ENCODE measurements at regions not wholly inside any gene's neighbourhood (a gene's known extent, or its start where the extent isn't known, plus 50 kb on each side); places are given as distances from the start of the nearest gene placed in this dataset.

DNA sequence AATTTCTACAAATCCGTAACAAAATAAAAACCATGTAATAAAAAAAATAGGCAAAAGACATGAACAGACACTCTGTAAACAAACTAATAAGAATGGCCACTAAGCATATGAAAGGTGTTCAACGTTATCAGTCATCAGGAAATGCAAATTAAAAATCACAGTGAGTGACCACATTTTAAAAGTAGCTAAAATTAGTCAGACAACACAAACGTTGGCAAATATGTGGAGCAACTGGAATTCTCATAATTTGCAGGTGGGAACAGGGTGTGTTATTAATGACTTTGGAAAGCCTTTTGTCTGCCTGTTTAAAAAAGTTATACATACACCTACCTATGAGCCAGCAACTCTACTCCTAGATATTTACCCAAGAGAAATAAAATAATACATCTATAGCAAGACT lies 164.4 kb downstream of the RMI1 start:
- FAIRE-seq, result no peak
- no peak for DNase-seq (ENCODE audit: low read depth, low spot score)
- no peaks in the 10 kb centered on the region for H3K9me3 ChIP-seq (replicated peaks; ENCODE audit: control insufficient read depth, insufficient read depth, low read length)
- no peaks in the 10 kb centered on the region for H3K79me2 ChIP-seq (ENCODE audit: control insufficient read depth, insufficient read depth, low read length)
- CTCF ChIA-PET, result interaction anchor here (1.2 to 1.6 kb wide), 2 partner anchors 17 to 28 kb away, joined by 4 to 12 read pairs; no protein-coding TSS in a partner anchor
- TF ChIP-seq FOS (IDR thresholded peaks at IDR 0.05; ENCODE audit: borderline replicate concordance, insufficient read depth, low read length), result no peak
- no peak for TF ChIP-seq POLR2A (IDR thresholded peaks at IDR 0.05; ENCODE audit: low read depth, low read length)
- no peak for TF ChIP-seq POLR2AphosphoS5 (IDR thresholded peaks at IDR 0.05; ENCODE audit: insufficient read depth, low read depth, low read length)
- no peaks in the 10 kb centered on the region for H3K27me3 ChIP-seq (ENCODE audit: control insufficient read depth in 2 of 2, insufficient read depth in 2 of 2, low read length in 2 of 2)
- H3K4me1 ChIP-seq (ENCODE audit: control insufficient read depth, extremely low read depth, insufficient read depth, low read length), result peaks cover 31% of the 10 kb centered on the region
- no peaks in the 10 kb centered on the region for H4K20me1 ChIP-seq (replicated peaks; ENCODE audit: control insufficient read depth, extremely low read depth, insufficient read depth, low read length)
- no peak overlapping the region for H3K4me3 ChIP-seq (replicated peaks in 1 of 3; ENCODE audit: insufficient read depth in 1 of 3, low read depth in 1 of 3, low read length in 3 of 3)
- H3K36me3 ChIP-seq (ENCODE audit: control insufficient read depth in 2 of 2, extremely low read depth in 1 of 2, insufficient read depth in 2 of 2, low read length in 2 of 2), result no peaks in the 10 kb centered on the region
- no peak overlapping the region for H3K27ac ChIP-seq (ENCODE audit: insufficient read depth, low read depth, low read length)
- dilution Hi-C loops (cut with MboI; ENCODE audit: extremely low pct_ligation_motif_present, low sequenced_read_pairs) (no loop called here), intact Hi-C loops (cut with micrococcal nuclease) (no loop called here)
- H3K4me2 ChIP-seq (ENCODE audit: insufficient read depth, low read length), result no peak overlapping the region
- BruUV-seq (replicated peaks), result no TSS peak
- POLR2A ChIA-PET, result no interaction called here
- H3K9me1 ChIP-seq (replicated peaks; ENCODE audit: control insufficient read depth, extremely low read depth, insufficient read depth, low read length), result no peaks in the 10 kb centered on the region
- no peak overlapping the region for H2AFZ ChIP-seq (ENCODE audit: low read depth, low read length)
- no peak overlapping the region for H3K9ac ChIP-seq (replicated peaks; ENCODE audit: extremely low read depth, insufficient read depth, low read length)

DNA sequence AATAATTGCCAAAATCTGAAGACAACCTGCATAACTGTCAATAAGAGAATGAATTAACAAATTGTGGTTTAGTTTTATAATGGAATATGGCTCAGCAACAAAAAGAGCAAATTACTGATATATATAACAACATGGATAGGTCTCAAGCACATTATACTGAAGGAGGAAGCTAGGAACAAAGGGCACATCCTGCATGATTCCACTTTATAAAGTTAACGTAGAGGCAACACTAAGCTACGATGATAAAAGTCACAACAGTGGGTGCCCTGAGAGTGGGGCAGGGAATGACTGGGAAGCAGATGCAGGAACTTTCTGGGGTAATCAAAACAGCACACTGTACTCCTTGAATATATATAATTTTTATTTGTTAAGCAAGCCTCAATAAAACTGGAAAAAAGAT lies 165.2 kb downstream of the RMI1 start:
- dilution Hi-C loops (cut with MboI; ENCODE audit: extremely low pct_ligation_motif_present, low sequenced_read_pairs) (no loop called here), intact Hi-C loops (cut with micrococcal nuclease) (loop anchor here (2.0 kb wide), 1 partner anchor 25 kb away; no protein-coding TSS in a partner anchor)
- DNase-seq (ENCODE audit: low read depth, low spot score), result peak; percentile 73
- Histone ChIP-seq H3K4me1 (ENCODE audit: control insufficient read depth, extremely low read depth, insufficient read depth, low read length) (peaks cover 26% of the 10 kb centered on the region), H3K9me3 (replicated peaks; ENCODE audit: control insufficient read depth, insufficient read depth, low read length) (no peaks in the 10 kb centered on the region), H3K79me2 (ENCODE audit: control insufficient read depth, insufficient read depth, low read length) (no peaks in the 10 kb centered on the region), H3K36me3 (ENCODE audit: control insufficient read depth in 2 of 2, extremely low read depth in 1 of 2, insufficient read depth in 2 of 2, low read length in 2 of 2) (no peaks in the 10 kb centered on the region), H3K27ac (ENCODE audit: insufficient read depth, low read depth, low read length) (no peak overlapping the region), H3K4me3 (replicated peaks in 1 of 3; ENCODE audit: insufficient read depth in 1 of 3, low read depth in 1 of 3, low read length in 3 of 3) (no peak overlapping the region), H3K9me1 (replicated peaks; ENCODE audit: control insufficient read depth, extremely low read depth, insufficient read depth, low read length) (no peaks in the 10 kb centered on the region), H4K20me1 (replicated peaks; ENCODE audit: control insufficient read depth, extremely low read depth, insufficient read depth, low read length) (no peaks in the 10 kb centered on the region), H3K9ac (replicated peaks; ENCODE audit: extremely low read depth, insufficient read depth, low read length) (no peak overlapping the region), H2AFZ (ENCODE audit: low read depth, low read length) (no peak overlapping the region), H3K4me2 (ENCODE audit: insufficient read depth, low read length) (no peak overlapping the region), H3K27me3 (ENCODE audit: control insufficient read depth in 2 of 2, insufficient read depth in 2 of 2, low read length in 2 of 2) (no peaks in the 10 kb centered on the region)
- POLR2A ChIA-PET, result no interaction called here
- no TSS peak for BruUV-seq (replicated peaks)
- peak; percentile 76 for FAIRE-seq
- CTCF ChIA-PET, result interaction anchor here (0.9 to 1.6 kb wide), 3 partner anchors 17 to 115 kb away, joined by 3 to 12 read pairs (median 4); no protein-coding TSS in a partner anchor
- no peak for TF ChIP-seq EZH2 (IDR thresholded peaks at IDR 0.05; ENCODE audit: borderline replicate concordance, low read depth, low read length, severe bottlenecking)

All from endothelial cell of umbilical vein (primary cell).